Endodermal cell (in vitro differentiated cells): ENCODE measurements at regions not wholly inside any gene's neighbourhood (a gene's known extent, or its start where the extent isn't known, plus 50 kb on each side); places are given as distances from the start of the nearest gene placed in this dataset.

Experiments
- DNase-seq: peaks from one replicate; pipeline ENCODE4 v3.0.0-alpha.2; 2017
- H3K27ac ChIP-seq: 2 replicates; pipeline ENCODE4 v1.5.1; 2013; ENCODE audit warnings: mild to moderate bottlenecking, low read depth, low read length, moderate library complexity
- H3K27me3 ChIP-seq: 2 replicates; pipeline ENCODE4 v1.6.1; 2013; ENCODE audit warnings: mild to moderate bottlenecking, low read length, moderate library complexity; ENCODE audit not compliant: insufficient read depth, control insufficient read depth, poor library complexity, severe bottlenecking
- H3K36me3 ChIP-seq: 2 replicates; pipeline ENCODE4 v1.7.0; 2013; ENCODE audit warnings: mild to moderate bottlenecking, low read length, moderate library complexity; ENCODE audit not compliant: control insufficient read depth, insufficient read depth
- H3K4me1 ChIP-seq: one replicate; pipeline ENCODE4 v1.7.0; 2013; ENCODE audit warnings: low read length; ENCODE audit not compliant: control insufficient read depth, insufficient read depth
- H3K4me3 ChIP-seq: 2 replicates; pipeline ENCODE4 v1.5.1; 2013; ENCODE audit warnings: mild to moderate bottlenecking, low read length, moderate library complexity
- H3K9ac ChIP-seq: 2 replicates; pipeline ENCODE4 v1.6.1; 2013; ENCODE audit warnings: mild to moderate bottlenecking, low read length, moderate library complexity; ENCODE audit not compliant: poor library complexity, severe bottlenecking; ENCODE audit errors: extremely low read depth
- H3K9me3 ChIP-seq: 2 replicates; pipeline ENCODE4 v1.6.1; 2013; ENCODE audit warnings: mild to moderate bottlenecking, low read length, moderate library complexity; ENCODE audit not compliant: control insufficient read depth
- H3K27ac Mint-ChIP-seq: 2 replicates; pipeline ENCODE4 v1.8.0; 2020; ENCODE audit warnings: mixed read lengths
- H3K27me3 Mint-ChIP-seq: 2 replicates; pipeline ENCODE4 v1.8.0; 2021; ENCODE audit warnings: mild to moderate bottlenecking, mixed read lengths; ENCODE audit not compliant: insufficient read depth
- H3K36me3 Mint-ChIP-seq: 2 replicates; pipeline ENCODE4 v1.8.0; 2020; ENCODE audit warnings: low read depth, mixed read lengths
- H3K4me1 Mint-ChIP-seq: 2 replicates; pipeline ENCODE4 v1.8.0; 2020; ENCODE audit warnings: mixed read lengths
- H3K4me3 Mint-ChIP-seq: 2 replicates; pipeline ENCODE4 v1.8.0; 2020; ENCODE audit warnings: mild to moderate bottlenecking, moderate library complexity, mixed read lengths
- H3K9me3 Mint-ChIP-seq: 2 replicates; pipeline ENCODE4 v1.8.0; 2020; ENCODE audit warnings: mild to moderate bottlenecking, mixed read lengths
- CTCF ChIP-seq: fragments of 200-600 bp; sonication (generic); conservative IDR thresholded peaks from 2 replicates; pipeline ENCODE4 v1.5.0; 2021; ENCODE audit warnings: antibody characterized with exemption, mild to moderate bottlenecking
- WGBS, 2 experiments: methylation state at CpG; one replicate each; pipeline versions ENCODE4 v1.1.5 to v1.1.7; 2013; ENCODE audit warnings: missing lambda C conversion rate in 2 of 2, mixed read lengths in 1 of 2; ENCODE audit not compliant: insufficient coverage in 1 of 2, insufficient read length in 1 of 2; 5-methylcytosine and 5-hydroxymethylcytosine counted together

GRCh38 chr13:48775804-48776203, 122.1 kb downstream of the CYSLTR2 start:
- Mint-ChIP-seq H3K4me3 (no peak overlapping the region), H3K27ac (no peak overlapping the region), H3K36me3 (no peaks in the 10 kb centered on the region), H3K4me1 (peaks cover 8% of the 10 kb centered on the region), H3K9me3 (peaks cover 10% of the 10 kb centered on the region), H3K27me3 (no peaks in the 10 kb centered on the region)
- Histone ChIP-seq H3K36me3 (no peaks in the 10 kb centered on the region), H3K9ac (no peak overlapping the region), H3K9me3 (peaks cover 15% of the 10 kb centered on the region), H3K27me3 (no peaks in the 10 kb centered on the region), H3K4me3 (no peak overlapping the region), H3K27ac (no peak overlapping the region), H3K4me1 (no peaks in the 10 kb centered on the region)
- TF ChIP-seq CTCF, result no peak
- WGBS, 2 experiments, result 92 to 100% methylated on average over 2 to 4 of the region's 4 CpGs
- no peak for DNase-seq

GRCh38 chr13:48776401-48776800, 122.7 kb downstream of the CYSLTR2 start:
- H3K9ac ChIP-seq, result no peak overlapping the region
- no peak overlapping the region for H3K27ac ChIP-seq
- no peak for TF ChIP-seq CTCF
- H3K4me3 ChIP-seq, result no peak overlapping the region
- no peak for DNase-seq
- Mint-ChIP-seq H3K9me3 (peaks cover 12% of the 10 kb centered on the region), H3K4me3 (no peak overlapping the region), H3K36me3 (no peaks in the 10 kb centered on the region), H3K27me3 (no peaks in the 10 kb centered on the region), H3K27ac (no peak overlapping the region), H3K4me1 (peaks cover 8% of the 10 kb centered on the region)
- H3K4me1 ChIP-seq, result no peaks in the 10 kb centered on the region
- H3K27me3 ChIP-seq, result no peaks in the 10 kb centered on the region
- 88 to 94% methylated on average over 1 of the region's 1 CpG for WGBS, 2 experiments
- no peaks in the 10 kb centered on the region for H3K36me3 ChIP-seq
- peaks cover 20% of the 10 kb centered on the region for H3K9me3 ChIP-seq

GRCh38 chr13:48778610-48779009, 124.9 kb downstream of the CYSLTR2 start:
- no peak for TF ChIP-seq CTCF
- WGBS, 2 experiments, result 100% methylated on average over 2 to 3 of the region's 3 CpGs
- no peaks in the 10 kb centered on the region for H3K4me1 ChIP-seq
- Mint-ChIP-seq H3K9me3 (peaks cover 25% of the 10 kb centered on the region), H3K27me3 (peaks cover 2% of the 10 kb centered on the region), H3K4me1 (no peaks in the 10 kb centered on the region), H3K4me3 (no peak overlapping the region), H3K36me3 (no peaks in the 10 kb centered on the region), H3K27ac (no peak overlapping the region)
- H3K9ac ChIP-seq, result no peak overlapping the region
- no peak overlapping the region for H3K27ac ChIP-seq
- no peak for DNase-seq
- peaks cover 20% of the 10 kb centered on the region for H3K9me3 ChIP-seq
- no peaks in the 10 kb centered on the region for H3K27me3 ChIP-seq
- H3K36me3 ChIP-seq, result no peaks in the 10 kb centered on the region
- H3K4me3 ChIP-seq, result no peak overlapping the region
